Fibroblast of villous mesenchyme (primary cell): ENCODE measurements at regions not wholly inside any gene's neighbourhood (a gene's known extent, or its start where the extent isn't known, plus 50 kb on each side); places are given as distances from the start of the nearest gene placed in this dataset.

ENCODE experiments used
- DNase-seq: peaks from one replicate; pipeline ENCODE4 v3.0.0-alpha.2; 2010; ENCODE audit warnings: low read depth
- H3K4me3 ChIP-seq: 2 replicates; pipeline ENCODE4 v1.5.1; 2011; ENCODE audit warnings: low read depth, mild to moderate bottlenecking, low read length
- TF ChIP-seq, protein P1 (sequence below): IDR thresholded peaks from 2 replicates; pipeline ENCODE4 v1.5.1; 2012; ENCODE audit warnings: low read depth, mild to moderate bottlenecking, low read length; ENCODE audit not compliant: insufficient read depth

- H3K4me3 ChIP-seq, result no peak overlapping the region
- TF ChIP-seq, protein P1, sequence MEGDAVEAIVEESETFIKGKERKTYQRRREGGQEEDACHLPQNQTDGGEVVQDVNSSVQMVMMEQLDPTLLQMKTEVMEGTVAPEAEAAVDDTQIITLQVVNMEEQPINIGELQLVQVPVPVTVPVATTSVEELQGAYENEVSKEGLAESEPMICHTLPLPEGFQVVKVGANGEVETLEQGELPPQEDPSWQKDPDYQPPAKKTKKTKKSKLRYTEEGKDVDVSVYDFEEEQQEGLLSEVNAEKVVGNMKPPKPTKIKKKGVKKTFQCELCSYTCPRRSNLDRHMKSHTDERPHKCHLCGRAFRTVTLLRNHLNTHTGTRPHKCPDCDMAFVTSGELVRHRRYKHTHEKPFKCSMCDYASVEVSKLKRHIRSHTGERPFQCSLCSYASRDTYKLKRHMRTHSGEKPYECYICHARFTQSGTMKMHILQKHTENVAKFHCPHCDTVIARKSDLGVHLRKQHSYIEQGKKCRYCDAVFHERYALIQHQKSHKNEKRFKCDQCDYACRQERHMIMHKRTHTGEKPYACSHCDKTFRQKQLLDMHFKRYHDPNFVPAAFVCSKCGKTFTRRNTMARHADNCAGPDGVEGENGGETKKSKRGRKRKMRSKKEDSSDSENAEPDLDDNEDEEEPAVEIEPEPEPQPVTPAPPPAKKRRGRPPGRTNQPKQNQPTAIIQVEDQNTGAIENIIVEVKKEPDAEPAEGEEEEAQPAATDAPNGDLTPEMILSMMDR, result no peak
- DNase-seq, result no peak
Observed at GRCh38 chr13:63184693-63185092, 1769.0 kb upstream of the PCDH20 start.

- TF ChIP-seq, protein P1, result no peak
- H3K4me3 ChIP-seq, result no peak overlapping the region
- no peak for DNase-seq
Observed at GRCh38 chr13:63175536-63175935, 1759.9 kb upstream of the PCDH20 start.

GRCh38 chr13:63167699-63168337 is 1752.2 kb upstream of the PCDH20 start:
- TF ChIP-seq, protein P1, result no peak
- DNase-seq, result no peak
- no peak overlapping the region for H3K4me3 ChIP-seq

DNA sequence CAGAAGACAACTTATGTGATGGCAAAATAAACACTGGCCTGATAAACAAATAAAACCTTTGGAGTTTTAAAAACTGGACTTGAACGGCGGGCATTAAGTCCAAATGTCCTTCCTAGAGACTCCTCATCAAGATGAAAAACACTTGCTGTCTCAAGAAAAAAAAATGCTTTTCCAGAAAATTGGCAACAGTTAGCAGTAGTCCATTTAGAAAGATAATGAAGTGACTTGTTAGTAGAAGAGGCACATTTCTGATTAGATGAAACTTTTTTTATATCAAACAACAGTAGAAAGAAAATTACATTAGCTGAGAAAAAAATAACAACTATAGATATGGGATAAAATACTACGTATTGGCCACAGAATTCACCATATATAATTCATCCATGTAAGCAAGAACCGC is 1750.7 kb upstream of the PCDH20 start:
- no peak overlapping the region for H3K4me3 ChIP-seq
- TF ChIP-seq, protein P1, result no peak
- no peak for DNase-seq

- no peak overlapping the region for H3K4me3 ChIP-seq
- TF ChIP-seq, protein P1, result no peak
- DNase-seq, result no peak
Observed at GRCh38 chr13:63163903-63164302, 1748.3 kb upstream of the PCDH20 start.

- DNase-seq, result peak; percentile 1
- no peak overlapping the region for H3K4me3 ChIP-seq
Observed at GRCh38 chr13:63161219-63161618, 1745.6 kb upstream of the PCDH20 start.

DNA sequence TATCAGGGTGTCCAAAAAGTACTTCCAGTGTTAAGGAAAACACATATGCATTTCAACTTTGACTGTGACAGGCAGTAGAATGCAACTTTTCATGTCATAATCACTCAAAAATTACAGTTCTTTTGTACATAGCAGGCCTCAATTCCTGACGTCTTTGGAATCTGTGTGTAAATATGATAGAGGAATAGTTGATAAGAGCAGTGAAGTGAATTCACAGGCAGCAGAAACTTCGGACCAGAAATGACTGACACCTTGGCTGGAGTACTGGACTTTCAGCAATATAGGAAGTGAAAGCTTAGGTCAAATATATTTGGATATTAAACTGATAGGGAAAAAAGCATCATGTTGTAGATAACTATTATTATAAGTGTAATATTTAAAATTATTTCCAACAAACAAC is 1741.2 kb upstream of the PCDH20 start:
- no peak for DNase-seq
- TF ChIP-seq, protein P1, result no peak
- H3K4me3 ChIP-seq, result no peak overlapping the region

More at GRCh38 chr13:63161219-63161618, 1745.6 kb upstream of the PCDH20 start:
- TF ChIP-seq, protein P1, result no peak
